ENCODE measurements at regions not wholly inside any gene's neighbourhood (a gene's known extent, or its start where the extent isn't known, plus 50 kb on each side); places are given as distances from the start of the nearest gene placed in this dataset.

DNA sequence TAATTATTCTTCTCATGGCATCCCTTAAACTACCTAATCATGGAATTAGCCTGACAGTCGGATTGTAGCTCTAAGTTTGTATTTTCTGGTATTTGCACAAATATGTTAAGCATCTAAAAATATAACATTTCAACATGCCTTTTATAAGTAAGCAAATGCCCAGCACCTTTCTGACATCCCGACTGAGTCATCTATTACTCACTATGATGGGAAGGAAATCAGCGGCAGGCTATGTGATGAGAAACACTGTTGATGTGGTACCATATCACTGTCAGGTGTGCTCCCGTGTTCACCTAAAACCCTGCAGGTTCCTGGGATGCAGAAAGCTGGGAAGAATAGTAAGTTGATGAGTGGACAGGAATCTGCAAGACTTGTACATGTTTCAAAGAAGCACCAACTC lies 367.8 kb upstream of the IL12A start:
- DNase-seq (ENCODE audit: low spot score) = no peak

DNA sequence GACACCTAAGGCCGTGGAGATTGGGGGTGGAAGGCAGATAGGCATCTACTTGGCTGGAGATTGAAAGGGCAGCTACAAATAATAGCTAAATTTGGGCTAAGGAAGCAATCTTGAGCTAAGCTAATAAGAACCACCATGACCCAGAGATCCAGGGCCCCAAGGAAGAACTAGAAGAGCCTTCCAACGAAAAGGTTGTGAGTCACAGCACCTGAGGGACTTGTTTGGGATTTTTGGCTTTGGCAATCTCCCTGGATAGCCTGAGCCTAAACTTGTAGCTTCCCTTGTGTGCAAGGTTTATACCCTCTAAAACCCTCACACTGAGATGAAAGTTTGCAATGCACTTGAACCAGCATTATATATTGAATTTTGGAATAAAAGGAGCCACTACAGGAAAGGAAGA lies 364.0 kb upstream of the IL12A start:
- DNase-seq (ENCODE audit: low spot score) = no peak

DNA sequence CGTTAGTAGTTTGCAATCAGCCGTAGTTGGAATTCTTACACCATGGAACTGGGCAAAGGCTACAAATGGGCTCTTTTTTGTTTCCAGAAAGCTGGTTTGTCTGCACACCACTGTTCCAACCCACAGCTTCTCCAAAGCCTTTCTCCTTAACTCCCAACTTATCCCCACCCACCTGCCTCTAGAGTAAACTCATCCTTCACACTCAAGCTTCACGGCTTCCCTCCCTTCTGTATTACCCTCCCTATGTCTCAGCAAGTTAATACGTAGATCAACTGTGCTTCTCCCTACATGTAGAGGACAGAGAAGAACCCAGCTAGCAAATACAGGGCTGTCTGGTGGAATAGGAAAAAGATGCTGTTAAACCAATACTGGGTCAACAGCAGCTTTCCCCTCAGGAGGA lies 363.0 kb upstream of the IL12A start:
- no peak for DNase-seq (ENCODE audit: low spot score)

DNA sequence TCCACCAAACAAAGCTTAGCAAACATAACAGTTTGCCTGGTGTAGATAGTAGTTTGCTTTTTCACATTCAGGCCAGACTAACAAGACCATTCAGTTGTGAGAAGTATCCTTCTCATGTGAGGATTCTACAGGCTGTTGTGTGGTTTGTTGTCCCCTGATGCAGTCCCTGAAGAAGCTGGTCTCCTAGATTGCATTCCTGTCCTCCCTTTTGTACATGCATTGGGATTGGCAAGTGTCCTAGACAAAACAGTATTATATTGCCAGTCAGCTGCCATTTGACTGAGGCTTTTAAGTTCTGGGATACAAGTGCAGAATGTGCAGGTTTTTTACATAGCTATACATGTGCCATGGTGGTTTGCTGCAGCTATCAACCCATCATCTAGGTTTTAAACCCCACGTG lies 362.0 kb upstream of the IL12A start:
- no peak for DNase-seq (ENCODE audit: low spot score)

- DNase-seq (ENCODE audit: low spot score) = no peak
These were observed 361.4 kb upstream of the IL12A start for GRCh38 chr3:159627229-159627628.

GRCh38 chr3:159627634-159628033 lies 361.0 kb upstream of the IL12A start:
- DNase-seq (ENCODE audit: low spot score) = no peak

DNA sequence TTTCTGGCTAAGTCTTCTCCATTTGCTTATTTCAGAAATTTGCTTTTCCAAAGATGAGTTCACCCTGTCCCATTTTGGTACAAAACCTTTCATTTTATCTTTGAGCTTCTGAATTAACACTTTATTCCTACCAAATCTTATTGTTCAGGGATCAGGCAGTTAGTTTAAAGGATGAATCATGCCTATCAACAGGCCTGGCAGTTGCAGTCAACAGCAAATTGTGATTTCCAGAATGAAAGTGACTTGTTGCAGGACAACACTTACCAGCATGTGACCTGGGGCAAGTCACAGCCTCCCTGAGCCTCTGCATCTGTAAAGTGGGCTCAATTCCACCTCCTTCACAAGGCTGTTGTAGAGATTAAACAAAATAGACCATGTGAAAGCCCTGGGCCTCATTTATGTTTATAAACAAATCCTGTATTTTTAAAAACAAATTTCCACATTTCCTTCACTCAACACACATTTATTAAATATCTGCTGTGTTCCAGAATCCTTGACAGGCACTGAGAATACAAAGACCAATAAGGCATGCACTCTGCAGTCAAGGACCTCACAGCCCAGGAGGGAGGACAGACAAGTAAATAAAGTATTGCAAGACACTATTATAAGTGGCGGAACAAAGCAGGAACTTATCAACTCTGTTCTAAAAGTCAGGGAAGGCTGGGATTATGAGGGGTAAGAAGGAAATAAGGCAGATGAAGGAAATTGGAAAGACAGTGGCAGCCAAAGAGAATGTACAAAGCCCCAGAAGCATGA lies 359.1 kb upstream of the IL12A start:
- DNase-seq (ENCODE audit: low spot score) = no peak

GRCh38 chr3:159631226-159631625 lies 357.4 kb upstream of the IL12A start:
- DNase-seq (ENCODE audit: low spot score) = no peak

DNA sequence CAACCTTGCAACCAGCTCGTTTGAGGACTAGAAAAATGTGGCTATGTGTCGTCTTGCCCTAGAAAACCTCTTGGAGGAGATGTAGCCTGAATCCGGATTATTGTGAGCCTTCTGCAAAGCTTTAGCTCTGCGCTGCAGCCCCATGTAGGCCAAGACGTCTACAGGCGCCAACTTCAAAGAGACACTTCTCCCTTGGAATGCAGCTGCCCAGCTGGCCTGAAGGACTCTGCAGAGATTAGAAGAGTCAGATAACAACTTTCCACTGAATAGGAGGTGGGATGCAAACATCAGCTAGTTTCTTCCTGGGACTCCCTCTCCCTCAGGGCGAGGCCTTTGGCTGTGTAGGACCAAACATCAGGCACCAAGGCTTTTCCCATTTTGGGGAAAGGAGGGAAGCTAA lies 356.5 kb upstream of the IL12A start:
- no peak for DNase-seq (ENCODE audit: low spot score)

GRCh38 chr3:159632851-159633250 lies 355.8 kb upstream of the IL12A start:
- DNase-seq (ENCODE audit: low spot score) = no peak

GRCh38 chr3:159634483-159634882 lies 354.2 kb upstream of the IL12A start:
- DNase-seq (ENCODE audit: low spot score) = no peak

DNA sequence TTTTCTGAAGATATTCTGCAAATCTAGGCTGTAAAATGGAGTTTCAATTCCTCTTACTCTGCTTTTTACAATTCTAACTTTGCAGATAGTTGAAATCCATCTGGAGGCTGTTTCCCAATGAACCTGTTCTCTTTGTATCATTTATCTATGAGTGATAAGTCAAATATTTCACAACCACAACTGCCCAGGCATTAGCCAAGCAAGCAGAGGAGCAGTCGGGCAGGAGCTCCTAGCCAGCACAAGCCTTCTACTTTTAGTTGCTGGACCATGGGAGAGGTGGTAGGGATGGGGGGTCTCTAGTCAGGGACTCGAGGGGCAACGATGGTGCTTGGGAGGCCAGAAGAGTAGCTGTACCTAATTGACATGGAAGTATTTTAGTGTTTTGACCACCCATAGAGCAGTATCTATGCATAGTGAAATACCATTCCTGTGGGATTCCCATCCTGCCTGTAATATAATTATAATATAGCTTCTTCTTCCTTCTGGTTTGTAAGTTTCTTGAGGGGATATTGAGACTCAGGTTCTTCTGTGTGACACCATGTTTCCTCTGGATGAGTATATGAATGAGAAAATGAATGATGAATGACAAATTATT lies 353.5 kb upstream of the IL12A start:
- no peak for DNase-seq (ENCODE audit: low spot score)

GRCh38 chr3:159637883-159638542 lies 350.6 kb upstream of the IL12A start:
- no peak for DNase-seq (ENCODE audit: low spot score)

GRCh38 chr3:159640225-159640624 lies 348.4 kb upstream of the IL12A start:
- no peak for DNase-seq (ENCODE audit: low spot score)

DNA sequence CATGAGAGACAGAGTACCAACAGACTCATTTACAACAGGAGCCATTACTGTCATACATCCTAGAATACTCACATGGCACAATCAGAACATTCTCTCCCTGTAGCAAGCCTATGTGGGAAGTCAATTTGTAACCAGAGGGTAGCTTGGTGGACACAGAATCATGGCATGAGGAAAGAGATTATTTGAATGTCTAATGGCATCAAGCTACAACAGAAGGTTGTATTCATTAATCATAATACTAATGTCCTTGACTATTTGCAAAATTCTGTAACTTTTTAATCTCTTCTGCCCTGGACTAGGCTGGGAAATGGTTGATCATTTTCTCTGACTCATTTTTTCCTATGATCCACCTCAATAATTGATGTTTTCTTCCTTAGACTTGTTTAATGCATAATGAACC lies 345.2 kb upstream of the IL12A start:
- no peak for DNase-seq (ENCODE audit: low spot score)

DNA sequence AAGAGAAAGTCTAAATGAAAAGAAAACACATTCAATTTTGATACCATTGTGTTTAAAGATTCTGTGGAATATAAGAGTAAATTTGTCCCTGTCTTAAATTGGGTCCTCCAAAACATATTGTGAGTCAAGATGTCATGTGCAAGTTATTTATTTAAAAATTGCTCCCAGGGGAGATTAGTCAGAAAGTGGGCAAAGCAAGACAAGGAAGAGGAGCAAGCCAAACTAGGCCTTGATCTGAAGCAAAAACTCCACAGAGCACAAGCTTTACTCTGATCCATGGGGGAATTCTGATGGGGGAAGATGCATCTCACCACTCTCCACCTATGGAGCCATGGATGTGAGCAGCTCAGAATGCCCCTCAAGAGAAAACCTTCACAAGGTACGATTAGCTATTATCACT lies 342.8 kb upstream of the IL12A start:
- DNase-seq (ENCODE audit: low spot score) = no peak

GRCh38 chr3:159649951-159650350 lies 338.7 kb upstream of the IL12A start:
- DNase-seq (ENCODE audit: low spot score) = no peak

GRCh38 chr3:159650726-159651125 lies 337.9 kb upstream of the IL12A start:
- DNase-seq (ENCODE audit: low spot score) = no peak

- no peak for DNase-seq (ENCODE audit: low spot score)
These were observed 336.2 kb upstream of the IL12A start for GRCh38 chr3:159652452-159652851.

- no peak for DNase-seq (ENCODE audit: low spot score)
These were observed 334.2 kb upstream of the IL12A start for GRCh38 chr3:159654183-159655134.

GRCh38 chr3:159655202-159655601 lies 333.4 kb upstream of the IL12A start:
- DNase-seq (ENCODE audit: low spot score) = no peak

GRCh38 chr3:159657176-159657575 lies 331.5 kb upstream of the IL12A start:
- DNase-seq (ENCODE audit: low spot score) = no peak
